ENCODE measurements at regions not wholly inside any gene's neighbourhood (a gene's known extent, or its start where the extent isn't known, plus 50 kb on each side); places are given as distances from the start of the nearest gene placed in this dataset.

GRCh38 chr7:144957998-144958397 lies 122.1 kb upstream of the TPK1 start:
- H3K27me3 ChIP-seq = no peaks in the 10 kb centered on the region
- 70 to 74% methylated on average over 2 of the region's 2 CpGs for WGBS, 2 donors
- no peaks in the 10 kb centered on the region for H3K36me3 ChIP-seq
- H3K9me3 ChIP-seq = no peaks in the 10 kb centered on the region
- no peak overlapping the region for H3K27ac ChIP-seq
- no peak for DNase-seq
- H3K4me1 ChIP-seq = no peaks in the 10 kb centered on the region
- H3K4me3 ChIP-seq (replicated peaks in 1 of 3) = no peak overlapping the region
- TF ChIP-seq POLR2A (IDR thresholded peaks at IDR 0.05) (no peak), CTCF (IDR thresholded peaks at IDR 0.05) (no peak)
- intact Hi-C loops (cut with DNase I) = no loop called here

GRCh38 chr7:144955422-144955821 lies 119.6 kb upstream of the TPK1 start:
- no peaks in the 10 kb centered on the region for H3K27me3 ChIP-seq
- WGBS, 2 donors = 89 to 94% methylated on average over 1 of the region's 1 CpG

GRCh38 chr7:144941127-144941526 lies 105.3 kb upstream of the TPK1 start:
- H3K27ac ChIP-seq = no peak overlapping the region
- H3K4me1 ChIP-seq = no peaks in the 10 kb centered on the region
- no peaks in the 10 kb centered on the region for H3K36me3 ChIP-seq
- no peak for DNase-seq
- intact Hi-C loops (cut with DNase I) = no loop called here
- no peak overlapping the region for H3K4me3 ChIP-seq (replicated peaks in 1 of 3)
- 73 to 83% methylated on average over 1 of the region's 1 CpG for WGBS, 2 donors
- H3K27me3 ChIP-seq = no peaks in the 10 kb centered on the region
- no peaks in the 10 kb centered on the region for H3K9me3 ChIP-seq
- TF ChIP-seq POLR2A (IDR thresholded peaks at IDR 0.05) (no peak), CTCF (IDR thresholded peaks at IDR 0.05) (no peak)

More at GRCh38 chr7:144955422-144955821, 119.6 kb upstream of the TPK1 start:
- Histone ChIP-seq H3K36me3 (no peaks in the 10 kb centered on the region), H3K4me1 (no peaks in the 10 kb centered on the region), H3K9me3 (no peaks in the 10 kb centered on the region), H3K27ac (no peak overlapping the region), H3K4me3 (replicated peaks in 1 of 3) (no peak overlapping the region)
- no peak for TF ChIP-seq POLR2A (IDR thresholded peaks at IDR 0.05)
- no peak for TF ChIP-seq CTCF (IDR thresholded peaks at IDR 0.05)
- intact Hi-C loops (cut with DNase I) = no loop called here
- DNase-seq = no peak

DNA sequence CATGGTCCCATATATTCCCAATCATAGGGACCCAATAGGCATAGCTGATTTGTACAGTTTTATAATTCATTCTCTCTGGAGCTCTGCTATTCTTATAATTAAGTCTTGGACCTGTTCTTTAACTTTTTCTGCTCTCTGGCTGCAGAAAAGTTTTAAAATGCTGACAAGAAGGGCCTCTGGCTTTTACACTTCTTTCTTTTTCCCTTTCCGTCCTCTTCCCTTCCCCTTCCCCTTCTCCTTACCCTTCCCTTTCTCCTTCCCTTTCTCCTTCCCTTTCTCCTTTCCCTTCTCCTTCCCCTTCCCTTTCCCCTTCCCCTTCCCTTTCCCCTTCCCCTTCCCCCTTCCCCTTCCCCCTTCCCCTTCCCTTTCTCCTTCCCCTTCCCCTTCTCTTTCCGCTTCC lies 101.3 kb upstream of the TPK1 start:
- no peaks in the 10 kb centered on the region for H3K9me3 ChIP-seq
- H3K4me1 ChIP-seq = no peaks in the 10 kb centered on the region
- TF ChIP-seq CTCF (IDR thresholded peaks at IDR 0.05) (no peak), POLR2A (IDR thresholded peaks at IDR 0.05) (no peak)
- 33 to 37% methylated on average over 2 of the region's 2 CpGs for WGBS, 2 donors
- H3K4me3 ChIP-seq (replicated peaks in 1 of 3) = no peak overlapping the region
- DNase-seq = no peak
- intact Hi-C loops (cut with DNase I) = no loop called here
- no peaks in the 10 kb centered on the region for H3K36me3 ChIP-seq
- H3K27me3 ChIP-seq = no peaks in the 10 kb centered on the region
- no peak overlapping the region for H3K27ac ChIP-seq

- H3K4me3 ChIP-seq (replicated peaks in 1 of 3) = no peak overlapping the region
- H3K27ac ChIP-seq = no peak overlapping the region
- no peaks in the 10 kb centered on the region for H3K36me3 ChIP-seq
- intact Hi-C loops (cut with DNase I) = no loop called here
- TF ChIP-seq POLR2A (IDR thresholded peaks at IDR 0.05) = no peak
- no peak for TF ChIP-seq CTCF (IDR thresholded peaks at IDR 0.05)
- no peaks in the 10 kb centered on the region for H3K27me3 ChIP-seq
- H3K9me3 ChIP-seq = no peaks in the 10 kb centered on the region
- no peaks in the 10 kb centered on the region for H3K4me1 ChIP-seq
- no peak for DNase-seq
- WGBS, 2 donors = 84 to 85% methylated on average over 1 of the region's 1 CpG
These were observed 100.5 kb upstream of the TPK1 start for GRCh38 chr7:144936314-144936713.

Data from thyroid gland (tissue), 4 donors.